SK-N-SH (cell line): ENCODE measurements at regions not wholly inside any gene's neighbourhood (a gene's known extent, or its start where the extent isn't known, plus 50 kb on each side); places are given as distances from the start of the nearest gene placed in this dataset.

Experiments used
- FOXM1 ChIP-seq: IDR thresholded peaks from 2 replicates; pipeline ENCODE4 v1.4.0; 2012; ENCODE audit warnings: low read depth, mild to moderate bottlenecking
- NFIC ChIP-seq: IDR thresholded peaks from 2 replicates; pipeline ENCODE4 v1.4.0; 2012; ENCODE audit warnings: borderline replicate concordance
- RAD21 ChIP-seq: IDR thresholded peaks from 2 replicates; pipeline ENCODE4 v1.6.1; 2012; ENCODE audit warnings: mild to moderate bottlenecking, low read length
- RFX5 ChIP-seq: IDR thresholded peaks from 2 replicates; pipeline ENCODE4 v1.6.1; 2012; ENCODE audit warnings: mild to moderate bottlenecking, improper control_type of control experiment, low read length
- TCF12 ChIP-seq: IDR thresholded peaks from 2 replicates; pipeline ENCODE4 v1.4.0; 2012
- TF ChIP-seq, protein P1 (sequence below): fragments of 200-600 bp; sonication (generic); IDR thresholded peaks from 2 replicates; pipeline ENCODE4 v1.6.1; 2017; ENCODE audit warnings: antibody characterized with exemption, mild to moderate bottlenecking, moderate library complexity
- TF ChIP-seq, protein P2 (sequence below): IDR thresholded peaks from 2 replicates; pipeline ENCODE4 v1.6.1; 2012; ENCODE audit warnings: mild to moderate bottlenecking, low read depth, low read length, moderate library complexity
- TF ChIP-seq, protein P3 (sequence below): IDR thresholded peaks from 2 replicates; pipeline ENCODE4 v1.4.0; 2012; ENCODE audit warnings: low read depth, borderline replicate concordance

DNA sequence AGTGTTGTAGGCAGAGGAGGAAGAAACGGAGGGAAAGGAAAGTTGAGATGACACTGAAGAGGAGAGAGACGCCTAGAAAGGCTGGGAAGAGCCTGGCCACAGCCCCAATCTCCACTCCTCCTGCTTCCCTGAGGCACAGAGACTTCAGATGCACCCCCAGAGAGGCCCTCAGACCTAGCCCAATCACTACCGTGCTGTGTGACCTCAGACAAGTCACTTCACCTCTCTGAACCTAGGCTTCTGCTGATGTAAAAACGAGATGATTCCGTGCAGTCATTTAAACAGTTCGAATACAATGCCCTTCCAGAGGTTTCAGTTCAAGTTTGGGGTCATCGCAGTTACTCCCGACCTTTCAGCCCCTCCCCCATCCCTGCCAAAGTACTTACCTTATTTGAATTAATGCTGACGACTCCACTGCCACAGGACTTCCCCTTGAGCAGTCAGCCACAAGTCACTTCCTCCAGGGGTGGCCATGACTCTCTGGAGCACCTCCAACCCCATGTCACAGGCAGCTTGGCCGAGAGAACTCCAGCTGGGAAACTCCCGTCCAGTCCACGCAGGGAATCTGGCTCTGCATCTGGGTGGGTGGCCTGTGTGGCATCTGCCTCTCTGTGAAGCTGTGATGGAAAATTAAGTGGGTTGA is 105.2 kb upstream of the ID2 start:
- TF ChIP-seq RFX5 (no peak), NFIC (no peak), RAD21 (no peak), FOXM1 (no peak), TCF12 (no peak)
- TF ChIP-seq, protein P1, sequence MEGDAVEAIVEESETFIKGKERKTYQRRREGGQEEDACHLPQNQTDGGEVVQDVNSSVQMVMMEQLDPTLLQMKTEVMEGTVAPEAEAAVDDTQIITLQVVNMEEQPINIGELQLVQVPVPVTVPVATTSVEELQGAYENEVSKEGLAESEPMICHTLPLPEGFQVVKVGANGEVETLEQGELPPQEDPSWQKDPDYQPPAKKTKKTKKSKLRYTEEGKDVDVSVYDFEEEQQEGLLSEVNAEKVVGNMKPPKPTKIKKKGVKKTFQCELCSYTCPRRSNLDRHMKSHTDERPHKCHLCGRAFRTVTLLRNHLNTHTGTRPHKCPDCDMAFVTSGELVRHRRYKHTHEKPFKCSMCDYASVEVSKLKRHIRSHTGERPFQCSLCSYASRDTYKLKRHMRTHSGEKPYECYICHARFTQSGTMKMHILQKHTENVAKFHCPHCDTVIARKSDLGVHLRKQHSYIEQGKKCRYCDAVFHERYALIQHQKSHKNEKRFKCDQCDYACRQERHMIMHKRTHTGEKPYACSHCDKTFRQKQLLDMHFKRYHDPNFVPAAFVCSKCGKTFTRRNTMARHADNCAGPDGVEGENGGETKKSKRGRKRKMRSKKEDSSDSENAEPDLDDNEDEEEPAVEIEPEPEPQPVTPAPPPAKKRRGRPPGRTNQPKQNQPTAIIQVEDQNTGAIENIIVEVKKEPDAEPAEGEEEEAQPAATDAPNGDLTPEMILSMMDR: no peak
- TF ChIP-seq, protein P2, sequence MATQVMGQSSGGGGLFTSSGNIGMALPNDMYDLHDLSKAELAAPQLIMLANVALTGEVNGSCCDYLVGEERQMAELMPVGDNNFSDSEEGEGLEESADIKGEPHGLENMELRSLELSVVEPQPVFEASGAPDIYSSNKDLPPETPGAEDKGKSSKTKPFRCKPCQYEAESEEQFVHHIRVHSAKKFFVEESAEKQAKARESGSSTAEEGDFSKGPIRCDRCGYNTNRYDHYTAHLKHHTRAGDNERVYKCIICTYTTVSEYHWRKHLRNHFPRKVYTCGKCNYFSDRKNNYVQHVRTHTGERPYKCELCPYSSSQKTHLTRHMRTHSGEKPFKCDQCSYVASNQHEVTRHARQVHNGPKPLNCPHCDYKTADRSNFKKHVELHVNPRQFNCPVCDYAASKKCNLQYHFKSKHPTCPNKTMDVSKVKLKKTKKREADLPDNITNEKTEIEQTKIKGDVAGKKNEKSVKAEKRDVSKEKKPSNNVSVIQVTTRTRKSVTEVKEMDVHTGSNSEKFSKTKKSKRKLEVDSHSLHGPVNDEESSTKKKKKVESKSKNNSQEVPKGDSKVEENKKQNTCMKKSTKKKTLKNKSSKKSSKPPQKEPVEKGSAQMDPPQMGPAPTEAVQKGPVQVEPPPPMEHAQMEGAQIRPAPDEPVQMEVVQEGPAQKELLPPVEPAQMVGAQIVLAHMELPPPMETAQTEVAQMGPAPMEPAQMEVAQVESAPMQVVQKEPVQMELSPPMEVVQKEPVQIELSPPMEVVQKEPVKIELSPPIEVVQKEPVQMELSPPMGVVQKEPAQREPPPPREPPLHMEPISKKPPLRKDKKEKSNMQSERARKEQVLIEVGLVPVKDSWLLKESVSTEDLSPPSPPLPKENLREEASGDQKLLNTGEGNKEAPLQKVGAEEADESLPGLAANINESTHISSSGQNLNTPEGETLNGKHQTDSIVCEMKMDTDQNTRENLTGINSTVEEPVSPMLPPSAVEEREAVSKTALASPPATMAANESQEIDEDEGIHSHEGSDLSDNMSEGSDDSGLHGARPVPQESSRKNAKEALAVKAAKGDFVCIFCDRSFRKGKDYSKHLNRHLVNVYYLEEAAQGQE: no peak
- TF ChIP-seq, protein P3, sequence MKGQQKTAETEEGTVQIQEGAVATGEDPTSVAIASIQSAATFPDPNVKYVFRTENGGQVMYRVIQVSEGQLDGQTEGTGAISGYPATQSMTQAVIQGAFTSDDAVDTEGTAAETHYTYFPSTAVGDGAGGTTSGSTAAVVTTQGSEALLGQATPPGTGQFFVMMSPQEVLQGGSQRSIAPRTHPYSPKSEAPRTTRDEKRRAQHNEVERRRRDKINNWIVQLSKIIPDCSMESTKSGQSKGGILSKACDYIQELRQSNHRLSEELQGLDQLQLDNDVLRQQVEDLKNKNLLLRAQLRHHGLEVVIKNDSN: no peak
